GM13976 (cell line): ENCODE measurements at regions not wholly inside any gene's neighbourhood (a gene's known extent, or its start where the extent isn't known, plus 50 kb on each side); places are given as distances from the start of the nearest gene placed in this dataset.
"Not testable (repeated sequence)": the region's sequence is repeated elsewhere in the genome, so short reads cannot be mapped to it uniquely, and the experiment has no call there.

ENCODE experiments used
- DNase-seq: peaks from one replicate; pipeline ENCODE4 v3.0.0; 2012; ENCODE audit warnings: low spot score
- in situ Hi-C: fragments of 300-500 bp; cut with MboI; formaldehyde crosslinking; loops from one replicate; pipeline ENCODE4 v1.12.0; 2022; ENCODE audit warnings: low sequenced_read_pairs, mixed read lengths, inconsistent platforms; ENCODE audit not compliant: unreplicated experiment
- TF ChIP-seq, protein P1 (sequence below): IDR thresholded peaks from 2 replicates; pipeline ENCODE4 v1.5.1; 2012; ENCODE audit warnings: borderline replicate concordance, mild to moderate bottlenecking; ENCODE audit not compliant: insufficient read depth; ENCODE audit errors: extremely low read depth, missing control alignments, control extremely low read depth

DNA sequence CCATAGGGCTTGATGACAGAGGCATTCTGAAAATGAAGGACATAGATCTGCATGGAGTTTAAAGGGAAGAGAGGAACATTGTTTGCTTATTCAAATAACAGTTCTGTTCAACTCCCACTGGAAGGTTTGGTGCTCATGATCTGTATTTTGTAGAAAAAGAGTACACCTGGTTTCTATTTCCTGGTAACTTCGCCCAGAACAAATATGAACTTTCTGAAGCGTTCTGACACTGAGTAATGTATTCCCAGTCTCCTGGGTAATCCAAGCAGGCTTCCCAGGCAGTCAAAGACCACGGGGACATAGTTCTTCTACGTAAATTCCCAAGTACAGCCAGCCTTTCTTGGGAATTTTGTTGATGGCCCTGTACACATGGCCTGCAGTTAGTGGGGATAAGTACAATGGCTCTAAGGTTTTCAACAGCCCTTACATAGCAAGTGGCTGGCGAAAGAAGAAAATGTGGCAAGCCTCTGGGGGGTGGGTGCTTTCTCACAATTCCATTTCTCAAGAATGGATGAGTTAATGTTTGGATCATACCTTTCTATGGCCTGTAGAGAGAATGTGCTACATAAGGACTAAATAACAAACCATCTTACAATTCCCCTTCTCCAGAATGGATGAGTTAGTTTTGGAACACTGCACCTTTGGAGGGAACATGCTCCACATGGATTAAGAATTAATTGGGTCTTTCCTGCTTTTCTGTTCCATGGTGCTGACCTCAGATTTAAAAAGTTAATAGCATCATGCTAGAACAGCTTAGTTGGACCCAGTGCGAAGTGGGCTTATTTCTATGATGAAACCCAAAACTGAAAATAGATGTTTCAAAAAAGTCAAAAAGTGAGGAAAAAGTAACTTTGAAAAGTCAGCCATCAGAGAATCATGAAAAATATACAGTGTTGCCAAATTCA, 52.7 kb downstream of the COL6A6 start:
- TF ChIP-seq, protein P1, sequence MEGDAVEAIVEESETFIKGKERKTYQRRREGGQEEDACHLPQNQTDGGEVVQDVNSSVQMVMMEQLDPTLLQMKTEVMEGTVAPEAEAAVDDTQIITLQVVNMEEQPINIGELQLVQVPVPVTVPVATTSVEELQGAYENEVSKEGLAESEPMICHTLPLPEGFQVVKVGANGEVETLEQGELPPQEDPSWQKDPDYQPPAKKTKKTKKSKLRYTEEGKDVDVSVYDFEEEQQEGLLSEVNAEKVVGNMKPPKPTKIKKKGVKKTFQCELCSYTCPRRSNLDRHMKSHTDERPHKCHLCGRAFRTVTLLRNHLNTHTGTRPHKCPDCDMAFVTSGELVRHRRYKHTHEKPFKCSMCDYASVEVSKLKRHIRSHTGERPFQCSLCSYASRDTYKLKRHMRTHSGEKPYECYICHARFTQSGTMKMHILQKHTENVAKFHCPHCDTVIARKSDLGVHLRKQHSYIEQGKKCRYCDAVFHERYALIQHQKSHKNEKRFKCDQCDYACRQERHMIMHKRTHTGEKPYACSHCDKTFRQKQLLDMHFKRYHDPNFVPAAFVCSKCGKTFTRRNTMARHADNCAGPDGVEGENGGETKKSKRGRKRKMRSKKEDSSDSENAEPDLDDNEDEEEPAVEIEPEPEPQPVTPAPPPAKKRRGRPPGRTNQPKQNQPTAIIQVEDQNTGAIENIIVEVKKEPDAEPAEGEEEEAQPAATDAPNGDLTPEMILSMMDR, result no peak
- in situ Hi-C loops, result no loop called here
- no peak for DNase-seq

DNA sequence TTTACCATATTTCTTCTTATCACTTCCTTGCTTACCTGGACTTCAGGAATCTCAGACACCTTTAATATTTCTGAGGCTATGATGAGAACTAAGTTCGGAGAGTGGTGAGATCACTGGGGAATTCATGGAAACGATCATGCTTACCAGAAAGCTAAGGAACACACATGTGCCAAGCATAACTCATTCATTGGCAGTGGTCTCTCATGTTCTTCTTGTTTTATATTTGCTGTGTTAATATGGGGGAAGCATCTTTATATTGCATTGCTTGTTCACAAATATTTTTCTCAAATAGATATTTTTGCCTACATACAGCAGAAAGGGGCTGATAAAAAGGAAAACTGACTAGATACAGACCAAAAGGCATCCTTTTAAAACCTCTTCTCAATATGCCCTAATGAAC, 55.8 kb downstream of the COL6A6 start:
- in situ Hi-C loops, result no loop called here
- no peak for DNase-seq
- TF ChIP-seq, protein P1, result no peak

DNA sequence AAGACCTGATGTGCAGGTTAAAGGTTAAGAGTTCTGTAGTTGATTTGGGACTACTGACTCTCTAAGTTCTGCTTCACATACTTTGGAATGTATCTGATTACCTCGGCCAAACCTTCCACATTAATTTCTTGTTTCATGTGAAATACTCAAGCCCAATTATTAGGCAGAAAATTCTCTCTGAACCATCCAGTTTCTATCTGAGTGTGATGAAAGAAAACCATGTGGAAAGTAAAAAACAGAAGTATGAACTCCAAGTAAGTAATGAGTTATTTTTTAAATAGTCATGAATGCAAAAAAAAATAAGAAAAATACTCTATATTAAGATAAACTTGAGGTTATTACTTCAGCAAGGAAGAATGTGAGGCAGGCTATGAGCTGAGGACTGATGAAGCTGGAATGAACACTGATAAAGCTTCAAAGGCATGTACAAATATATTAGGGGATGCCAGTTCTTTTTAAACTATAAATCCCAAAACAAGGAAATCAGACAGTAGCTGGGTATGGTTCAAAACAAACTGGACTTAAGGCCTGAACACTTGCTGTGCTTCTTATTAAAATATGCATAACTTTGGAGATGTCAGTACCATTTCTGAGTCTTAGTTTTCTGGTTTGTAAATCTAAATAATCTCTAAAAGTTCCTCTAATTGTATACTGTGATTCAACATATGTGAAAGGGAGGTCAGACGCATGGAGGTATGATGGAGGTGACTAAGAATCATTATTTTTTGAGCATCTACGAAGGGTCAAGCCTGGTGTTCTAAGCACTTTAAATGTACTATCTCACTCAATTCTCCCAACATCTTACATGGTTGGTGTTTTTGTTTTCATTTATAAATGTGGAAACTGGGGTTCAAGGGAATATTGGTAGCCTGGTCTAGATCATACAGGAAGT, 59.6 kb downstream of the COL6A6 start:
- TF ChIP-seq, protein P1, result no peak
- in situ Hi-C loops, result no loop called here
- DNase-seq, result no peak

DNA sequence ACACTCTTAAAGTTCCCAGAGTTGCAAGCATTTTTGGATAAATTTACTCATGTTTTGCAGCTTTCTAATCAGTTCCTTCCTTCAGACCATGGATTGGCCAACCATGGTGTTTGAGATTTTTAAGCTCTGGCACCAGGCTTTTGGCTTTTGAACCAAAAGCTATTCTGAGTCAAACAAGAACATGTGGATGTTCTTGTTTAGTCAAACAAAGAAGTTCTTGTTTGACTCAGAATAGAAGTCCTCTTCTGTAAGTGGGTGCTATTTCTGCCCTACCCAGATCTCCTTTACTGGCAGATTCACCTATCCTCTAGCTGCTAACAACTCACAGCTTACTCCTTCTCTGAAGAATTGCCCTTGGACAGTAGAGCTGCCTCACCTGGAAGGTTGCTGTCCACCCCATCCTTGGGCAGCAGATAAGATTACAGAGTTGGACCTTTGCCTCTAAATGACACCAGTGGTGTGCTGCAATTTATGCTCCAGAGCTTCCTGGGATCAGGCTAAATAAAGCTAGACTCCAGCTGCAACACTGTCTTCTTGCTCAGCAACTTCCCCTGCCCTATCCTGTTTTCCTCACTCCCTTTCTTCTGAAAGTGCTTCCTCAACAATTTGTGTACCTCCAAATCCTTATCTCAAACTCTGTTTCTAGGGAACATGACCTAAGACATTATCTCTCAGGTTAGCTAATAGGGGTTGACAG, 65.6 kb downstream of the COL6A6 start:
- TF ChIP-seq, protein P1, result no peak
- peak; percentile 12 for DNase-seq
- in situ Hi-C loops, result no loop called here

DNA sequence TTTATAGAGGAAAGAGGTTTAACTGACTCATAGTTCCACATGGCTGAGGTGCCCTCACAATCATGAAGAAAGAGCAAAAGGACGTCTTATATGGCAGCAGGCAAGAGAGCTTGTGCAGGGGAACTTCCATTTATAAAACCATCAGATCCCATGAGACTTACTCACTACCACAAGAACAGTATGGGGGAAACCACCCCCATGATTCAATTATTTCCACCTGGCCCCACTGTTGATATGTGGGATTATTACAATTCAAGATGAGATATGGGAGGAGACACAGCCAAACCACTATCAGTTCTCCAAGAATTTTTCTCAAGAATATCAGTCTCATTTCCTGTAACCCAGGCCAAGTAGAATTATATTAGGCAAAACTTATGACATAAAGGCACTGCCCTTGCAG, 77.8 kb downstream of the COL6A6 start:
- DNase-seq, in situ Hi-C loops: not testable (repeated sequence)

DNA sequence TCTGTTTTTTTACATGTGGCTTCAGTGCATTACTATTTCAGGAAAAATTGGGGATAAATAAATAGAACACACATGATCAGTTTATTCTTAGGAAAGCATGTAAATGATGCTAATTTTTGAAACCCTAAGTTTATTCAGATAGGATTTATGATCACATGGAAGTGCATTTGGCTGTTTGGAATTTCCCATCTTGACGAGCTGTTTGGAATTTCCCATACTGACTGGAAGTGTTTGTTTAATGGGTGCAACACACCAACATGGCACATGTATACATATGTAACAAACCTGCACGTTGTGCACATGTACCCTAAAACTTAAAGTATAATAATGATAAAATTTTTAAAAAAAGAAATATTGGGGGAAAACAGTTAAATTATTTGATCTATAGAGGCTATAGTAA, 79.5 kb downstream of the COL6A6 start:
- TF ChIP-seq, protein P1, result no peak

DNA sequence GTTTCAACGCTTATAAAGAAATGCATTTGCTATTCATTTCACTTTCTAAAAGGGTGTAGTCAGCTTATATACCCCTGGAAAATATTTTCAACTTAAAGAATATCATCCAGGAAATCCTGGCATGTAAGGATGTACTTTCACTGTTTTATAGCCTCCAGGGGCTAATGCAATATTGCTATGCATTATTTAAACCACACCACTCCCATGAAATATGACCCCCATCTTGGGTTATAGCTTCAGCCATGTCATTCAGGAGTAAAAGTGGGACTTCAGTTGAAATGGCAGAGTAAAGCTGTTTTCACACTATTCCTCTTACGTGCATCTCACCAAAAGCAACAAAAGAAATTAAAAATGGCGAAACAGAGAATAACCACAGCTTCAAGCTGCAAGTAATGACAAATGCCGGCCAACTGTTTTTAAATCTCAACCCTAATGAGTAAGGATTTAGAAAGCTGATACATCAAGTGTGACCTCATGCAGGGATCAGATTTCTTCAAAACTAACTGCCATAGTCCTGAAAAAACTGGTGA, 84.5 kb downstream of the COL6A6 start:
- no peak for DNase-seq
- in situ Hi-C loops, result no loop called here
- TF ChIP-seq, protein P1, result no peak

More for the DNA sequence above, 79.5 kb downstream of the COL6A6 start:
- DNase-seq, result no peak
- in situ Hi-C loops, result no loop called here
